SK-N-SH (cell line): ENCODE measurements at regions not wholly inside any gene's neighbourhood (a gene's known extent, or its start where the extent isn't known, plus 50 kb on each side); places are given as distances from the start of the nearest gene placed in this dataset.

ENCODE experiments used
- CTCF ChIA-PET: fragments of 300-600, 350-600 bp; formaldehyde crosslinking; extraction: SDS; loops from one replicate; lab custom pipeline; 2021; lab: Yijun Ruan, JAX
- POLR2A ChIA-PET: fragments of 350-600 bp; sonication (Branson Sonifier 250); formaldehyde crosslinking; extraction: SDS; loops from one replicate; lab custom pipeline; 2020; ENCODE audit warnings: antibody characterized with exemption, inconsistent platforms; lab: Yijun Ruan, JAX
- DNase-seq: peaks from one replicate; pipeline ENCODE4 v3.0.0; 2012
- H2AFZ ChIP-seq: fragments of 200-600 bp; sonication (generic); 2 replicates; pipeline ENCODE4 v1.8.1; 2016; ENCODE audit warnings: antibody characterized with exemption, mild to moderate bottlenecking, low read depth
- H3F3A ChIP-seq: fragments of 200-600 bp; sonication (generic); replicated peaks from 2 replicates; pipeline ENCODE3; 2016; ENCODE audit warnings: antibody characterized with exemption, mild to moderate bottlenecking; ENCODE audit not compliant: insufficient read depth
- H3K27ac ChIP-seq, 2 experiments: fragments of 200-500 bp in 1 of 2; fragments of 200-600 bp in 1 of 2; sonication (Bioruptor generic) in 1 of 2; sonication (generic), shearing (Covaris generic) in 1 of 2; 2 replicates each; pipeline versions ENCODE4 v1.5.1 to v1.6.1; 2014 to 2016; ENCODE audit warnings: low read depth in 2 of 2, inconsistent platforms in 1 of 2, low read length in 1 of 2, mild to moderate bottlenecking in 1 of 2, mixed read lengths in 1 of 2
- H3K27me3 ChIP-seq: fragments of 200-600 bp; sonication (generic), shearing (Covaris generic); 2 replicates; pipeline ENCODE4 v1.6.1; 2016; ENCODE audit warnings: mixed run types; ENCODE audit not compliant: insufficient read depth
- H3K36me3 ChIP-seq, 2 experiments: fragments of 200-500 bp in 1 of 2; fragments of 200-600 bp in 1 of 2; sonication (Bioruptor generic) in 1 of 2; sonication (generic) in 1 of 2; replicated peaks in 1 of 2; 2 replicates each; pipeline versions ENCODE3 to v1.5.1; 2014 to 2016; ENCODE audit warnings: low read length in 1 of 2, mild to moderate bottlenecking in 1 of 2; ENCODE audit not compliant: insufficient read depth in 2 of 2, control insufficient read depth in 1 of 2
- H3K4me1 ChIP-seq, 2 experiments: fragments of 200-500 bp in 1 of 2; fragments of 200-600 bp in 1 of 2; sonication (Bioruptor generic) in 1 of 2; sonication (generic), shearing (Covaris generic) in 1 of 2; 2 replicates each; pipeline versions ENCODE4 v1.5.1 to v1.6.1; 2014 to 2016; ENCODE audit warnings: low read depth in 1 of 2, low read length in 1 of 2, mixed run types in 1 of 2; ENCODE audit not compliant: insufficient read depth in 2 of 2, control insufficient read depth in 1 of 2
- H3K4me2 ChIP-seq: fragments of 200-600 bp; sonication (generic), shearing (Covaris generic); 2 replicates; pipeline ENCODE4 v1.6.1; 2017; ENCODE audit warnings: mixed run types
- H3K4me3 ChIP-seq, 2 experiments: fragments of 200-500 bp in 1 of 2; fragments of 200-600 bp in 1 of 2; sonication (Bioruptor generic) in 1 of 2; sonication (generic), shearing (Covaris generic) in 1 of 2; 2 replicates each; pipeline versions ENCODE4 v1.5.1 to v1.8.1; 2014 to 2016; ENCODE audit warnings: low read depth in 2 of 2, inconsistent platforms in 1 of 2, low read length in 1 of 2, mild to moderate bottlenecking in 1 of 2, mixed read lengths in 1 of 2, moderate library complexity in 1 of 2
- H3K79me2 ChIP-seq: fragments of 200-600 bp; sonication (generic); 2 replicates; pipeline ENCODE4 v1.8.1; 2017; ENCODE audit warnings: mild to moderate bottlenecking; ENCODE audit not compliant: insufficient read depth
- H3K9ac ChIP-seq: fragments of 200-600 bp; sonication (generic); 2 replicates; pipeline ENCODE4 v1.6.1; 2017; ENCODE audit warnings: mixed run types
- H3K9me2 ChIP-seq: fragments of 200-600 bp; sonication (generic); 2 replicates; pipeline ENCODE4 v1.6.1; 2017; ENCODE audit warnings: mixed run types
- H3K9me3 ChIP-seq: fragments of 200-600 bp; sonication (generic); 2 replicates; pipeline ENCODE4 v1.6.1; 2017; ENCODE audit warnings: mixed run types, mild to moderate bottlenecking, moderate library complexity
- H4K20me1 ChIP-seq: fragments of 200-600 bp; sonication (generic); 2 replicates; pipeline ENCODE4 v1.6.1; 2017; ENCODE audit warnings: mild to moderate bottlenecking, mixed run types; ENCODE audit not compliant: insufficient read depth
- CHD2 ChIP-seq: fragments of 150-350 bp; IDR thresholded peaks from 2 replicates; pipeline ENCODE4 v1.6.1; 2018; ENCODE audit warnings: low read length; ENCODE audit not compliant: partially characterized antibody
- FOSL2 ChIP-seq: IDR thresholded peaks from 2 replicates; pipeline ENCODE4 v1.4.0; 2012; ENCODE audit warnings: low read depth, mild to moderate bottlenecking, moderate library complexity, borderline replicate concordance
- FOXM1 ChIP-seq: IDR thresholded peaks from 2 replicates; pipeline ENCODE4 v1.4.0; 2012; ENCODE audit warnings: low read depth, mild to moderate bottlenecking
- GATA2 ChIP-seq: sonication (generic); formaldehyde crosslinking; IDR thresholded peaks from 2 replicates; pipeline ENCODE4 v1.5.0; 2020; ENCODE audit warnings: mild to moderate bottlenecking, missing genetic modification reagents
- JUND ChIP-seq: IDR thresholded peaks from 2 replicates; pipeline ENCODE4 v1.4.0; 2012
- MEF2A ChIP-seq: IDR thresholded peaks from 2 replicates; pipeline ENCODE4 v1.4.0; 2012; ENCODE audit warnings: low read depth, borderline replicate concordance
- NFIC ChIP-seq: IDR thresholded peaks from 2 replicates; pipeline ENCODE4 v1.4.0; 2012; ENCODE audit warnings: borderline replicate concordance
- NRF1 ChIP-seq: IDR thresholded peaks from 2 replicates; pipeline ENCODE4 v1.6.1; 2012; ENCODE audit warnings: low read depth, mild to moderate bottlenecking, low read length
- POLR2AphosphoS5 ChIP-seq: IDR thresholded peaks from 2 replicates; pipeline ENCODE4 v1.6.1; 2012; ENCODE audit warnings: low read depth, low read length
- RCOR1 ChIP-seq: fragments of 150-350 bp; IDR thresholded peaks from 2 replicates; pipeline ENCODE4 v1.6.1; 2017; ENCODE audit warnings: antibody characterized with exemption, low read length
- RXRA ChIP-seq: IDR thresholded peaks from 2 replicates; pipeline ENCODE4 v1.4.0; 2012; ENCODE audit warnings: low read depth, mild to moderate bottlenecking, borderline replicate concordance
- SMC3 ChIP-seq: IDR thresholded peaks from 2 replicates; pipeline ENCODE4 v1.6.1; 2012; ENCODE audit warnings: low read depth, low read length, improper control_type of control experiment
- TCF12 ChIP-seq: IDR thresholded peaks from 2 replicates; pipeline ENCODE4 v1.4.0; 2012
- WGBS: methylation state at CpG from one replicate; pipeline ENCODE4 v1.1.6; 2017; ENCODE audit warnings: low lambda C conversion rate; 5-methylcytosine and 5-hydroxymethylcytosine counted together
- TF ChIP-seq, protein P1 (sequence below): fragments of 150-350 bp; IDR thresholded peaks from 2 replicates; pipeline ENCODE4 v1.6.1; 2016; ENCODE audit warnings: mild to moderate bottlenecking, low read depth, low read length
- TF ChIP-seq, protein P2 (sequence below): IDR thresholded peaks from 2 replicates; pipeline ENCODE4 v1.4.0; 2012; ENCODE audit warnings: low read depth, borderline replicate concordance
- TF ChIP-seq, protein P3 (sequence below): fragments of 200-600 bp; sonication (generic); IDR thresholded peaks from 2 replicates; pipeline ENCODE4 v1.6.1; 2017; ENCODE audit warnings: antibody characterized with exemption, mild to moderate bottlenecking, moderate library complexity
- TF ChIP-seq, protein P4 (sequence below): fragments of 150-350 bp; IDR thresholded peaks from 2 replicates; pipeline ENCODE4 v1.6.1; 2017; ENCODE audit warnings: antibody characterized with exemption, low read length, low read depth, borderline replicate concordance
- TF ChIP-seq, protein P5 (sequence below): IDR thresholded peaks from 2 replicates; pipeline ENCODE4 v1.4.0; 2012; ENCODE audit warnings: low read depth

DNA sequence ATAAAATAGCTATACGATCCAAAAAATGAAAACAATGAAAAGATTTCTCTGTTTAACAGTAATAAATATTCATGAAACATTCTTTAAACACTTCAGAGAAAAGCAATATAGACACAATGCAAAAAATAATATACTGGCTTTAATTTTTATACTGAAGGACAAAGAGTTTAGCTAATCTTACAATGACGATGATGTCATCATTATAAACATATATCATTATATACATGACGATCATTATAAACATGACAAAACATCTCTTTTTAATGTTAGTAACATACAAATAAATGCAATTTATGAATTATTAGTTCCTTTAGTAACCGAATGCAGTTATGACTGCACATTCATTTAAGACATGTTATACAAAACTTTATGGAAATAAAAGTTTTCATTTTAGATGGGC, 1434.6 kb downstream of the PCDH18 start:
- H3K79me2 ChIP-seq, result no peaks in the 10 kb centered on the region
- 72% methylated on average over 4 of the region's 4 CpGs for WGBS
- ChIA-PET CTCF (no interaction called here), POLR2A (no interaction called here)
- H3K36me3 ChIP-seq, result no peaks in the 10 kb centered on the region
- no peak overlapping the region for H3K4me3 ChIP-seq
- H3K4me2 ChIP-seq, result no peak overlapping the region
- no peaks in the 10 kb centered on the region for H4K20me1 ChIP-seq
- no peaks in the 10 kb centered on the region for H3K9me3 ChIP-seq
- H2AFZ ChIP-seq, result no peak overlapping the region
- no peak for DNase-seq
- no peaks in the 10 kb centered on the region for H3F3A ChIP-seq
- H3K9ac ChIP-seq, result no peak overlapping the region
- TF ChIP-seq, protein P1, sequence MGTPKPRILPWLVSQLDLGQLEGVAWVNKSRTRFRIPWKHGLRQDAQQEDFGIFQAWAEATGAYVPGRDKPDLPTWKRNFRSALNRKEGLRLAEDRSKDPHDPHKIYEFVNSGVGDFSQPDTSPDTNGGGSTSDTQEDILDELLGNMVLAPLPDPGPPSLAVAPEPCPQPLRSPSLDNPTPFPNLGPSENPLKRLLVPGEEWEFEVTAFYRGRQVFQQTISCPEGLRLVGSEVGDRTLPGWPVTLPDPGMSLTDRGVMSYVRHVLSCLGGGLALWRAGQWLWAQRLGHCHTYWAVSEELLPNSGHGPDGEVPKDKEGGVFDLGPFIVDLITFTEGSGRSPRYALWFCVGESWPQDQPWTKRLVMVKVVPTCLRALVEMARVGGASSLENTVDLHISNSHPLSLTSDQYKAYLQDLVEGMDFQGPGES, result no peak
- no peak for TF ChIP-seq SMC3
- TF ChIP-seq, protein P2, sequence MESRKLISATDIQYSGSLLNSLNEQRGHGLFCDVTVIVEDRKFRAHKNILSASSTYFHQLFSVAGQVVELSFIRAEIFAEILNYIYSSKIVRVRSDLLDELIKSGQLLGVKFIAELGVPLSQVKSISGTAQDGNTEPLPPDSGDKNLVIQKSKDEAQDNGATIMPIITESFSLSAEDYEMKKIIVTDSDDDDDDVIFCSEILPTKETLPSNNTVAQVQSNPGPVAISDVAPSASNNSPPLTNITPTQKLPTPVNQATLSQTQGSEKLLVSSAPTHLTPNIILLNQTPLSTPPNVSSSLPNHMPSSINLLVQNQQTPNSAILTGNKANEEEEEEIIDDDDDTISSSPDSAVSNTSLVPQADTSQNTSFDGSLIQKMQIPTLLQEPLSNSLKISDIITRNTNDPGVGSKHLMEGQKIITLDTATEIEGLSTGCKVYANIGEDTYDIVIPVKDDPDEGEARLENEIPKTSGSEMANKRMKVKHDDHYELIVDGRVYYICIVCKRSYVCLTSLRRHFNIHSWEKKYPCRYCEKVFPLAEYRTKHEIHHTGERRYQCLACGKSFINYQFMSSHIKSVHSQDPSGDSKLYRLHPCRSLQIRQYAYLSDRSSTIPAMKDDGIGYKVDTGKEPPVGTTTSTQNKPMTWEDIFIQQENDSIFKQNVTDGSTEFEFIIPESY, result no peak
- TF ChIP-seq FOXM1, result no peak
- no peak for TF ChIP-seq POLR2AphosphoS5
- TF ChIP-seq MEF2A, result no peak
- TF ChIP-seq, protein P3, sequence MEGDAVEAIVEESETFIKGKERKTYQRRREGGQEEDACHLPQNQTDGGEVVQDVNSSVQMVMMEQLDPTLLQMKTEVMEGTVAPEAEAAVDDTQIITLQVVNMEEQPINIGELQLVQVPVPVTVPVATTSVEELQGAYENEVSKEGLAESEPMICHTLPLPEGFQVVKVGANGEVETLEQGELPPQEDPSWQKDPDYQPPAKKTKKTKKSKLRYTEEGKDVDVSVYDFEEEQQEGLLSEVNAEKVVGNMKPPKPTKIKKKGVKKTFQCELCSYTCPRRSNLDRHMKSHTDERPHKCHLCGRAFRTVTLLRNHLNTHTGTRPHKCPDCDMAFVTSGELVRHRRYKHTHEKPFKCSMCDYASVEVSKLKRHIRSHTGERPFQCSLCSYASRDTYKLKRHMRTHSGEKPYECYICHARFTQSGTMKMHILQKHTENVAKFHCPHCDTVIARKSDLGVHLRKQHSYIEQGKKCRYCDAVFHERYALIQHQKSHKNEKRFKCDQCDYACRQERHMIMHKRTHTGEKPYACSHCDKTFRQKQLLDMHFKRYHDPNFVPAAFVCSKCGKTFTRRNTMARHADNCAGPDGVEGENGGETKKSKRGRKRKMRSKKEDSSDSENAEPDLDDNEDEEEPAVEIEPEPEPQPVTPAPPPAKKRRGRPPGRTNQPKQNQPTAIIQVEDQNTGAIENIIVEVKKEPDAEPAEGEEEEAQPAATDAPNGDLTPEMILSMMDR, result no peak
- TF ChIP-seq RXRA, result no peak
- H3K27ac ChIP-seq, result no peak overlapping the region
- no peaks in the 10 kb centered on the region for H3K4me1 ChIP-seq
- H3K27me3 ChIP-seq, result no peaks in the 10 kb centered on the region
- no peaks in the 10 kb centered on the region for H3K9me2 ChIP-seq

DNA sequence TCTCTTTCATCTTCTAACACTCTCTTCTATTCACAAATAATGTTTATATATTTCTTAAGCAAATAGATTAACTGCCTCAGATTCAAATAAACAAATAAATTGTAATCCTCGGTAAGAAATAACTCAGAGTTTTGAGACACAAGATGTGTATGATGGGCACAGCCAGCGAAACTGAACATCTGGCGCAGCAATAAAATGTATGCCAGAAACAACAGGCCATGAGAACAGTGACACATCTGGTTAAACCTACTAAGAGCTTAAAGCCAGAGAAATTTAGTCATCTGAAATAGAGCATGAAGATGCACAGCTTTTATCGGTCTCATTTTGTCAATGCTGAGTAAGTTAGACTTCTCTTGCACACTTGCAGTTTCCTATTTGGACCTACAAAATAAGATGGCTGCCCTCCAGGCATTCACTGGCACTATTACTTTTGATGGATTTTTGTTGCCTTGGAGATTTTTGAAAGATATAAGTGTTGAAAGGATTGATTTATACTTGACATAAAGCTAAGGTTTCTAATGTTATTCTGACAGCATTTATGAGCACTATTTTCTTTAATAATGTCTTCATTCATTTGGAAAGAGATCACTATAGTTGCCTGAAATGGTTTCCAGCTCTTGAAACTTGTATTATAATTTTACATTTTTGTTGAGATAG, 1444.0 kb downstream of the PCDH18 start:
- Histone ChIP-seq H3K9ac (no peak overlapping the region), H4K20me1 (no peaks in the 10 kb centered on the region), H2AFZ (no peak overlapping the region), H3K27ac (no peak overlapping the region), H3K4me2 (no peak overlapping the region), H3K79me2 (no peaks in the 10 kb centered on the region), H3K9me2 (no peaks in the 10 kb centered on the region), H3K36me3 (no peaks in the 10 kb centered on the region), H3K27me3 (no peaks in the 10 kb centered on the region), H3K4me3 (no peak overlapping the region), H3F3A (no peaks in the 10 kb centered on the region), H3K4me1 (no peaks in the 10 kb centered on the region), H3K9me3 (no peaks in the 10 kb centered on the region)
- no peak for DNase-seq
- POLR2A ChIA-PET, result no interaction called here
- CTCF ChIA-PET, result no interaction called here
- WGBS, result 64% methylated on average over 4 of the region's 4 CpGs
- TF ChIP-seq TCF12 (no peak), CHD2 (no peak), NRF1 (no peak), GATA2 (CRISPR knock-in tag) (no peak), RCOR1 (no peak), FOSL2 (no peak), NFIC (no peak), JUND (no peak)
- TF ChIP-seq, protein P4, sequence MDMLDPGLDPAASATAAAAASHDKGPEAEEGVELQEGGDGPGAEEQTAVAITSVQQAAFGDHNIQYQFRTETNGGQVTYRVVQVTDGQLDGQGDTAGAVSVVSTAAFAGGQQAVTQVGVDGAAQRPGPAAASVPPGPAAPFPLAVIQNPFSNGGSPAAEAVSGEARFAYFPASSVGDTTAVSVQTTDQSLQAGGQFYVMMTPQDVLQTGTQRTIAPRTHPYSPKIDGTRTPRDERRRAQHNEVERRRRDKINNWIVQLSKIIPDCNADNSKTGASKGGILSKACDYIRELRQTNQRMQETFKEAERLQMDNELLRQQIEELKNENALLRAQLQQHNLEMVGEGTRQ, result no peak
- TF ChIP-seq, protein P3, result no peak
- TF ChIP-seq, protein P5, sequence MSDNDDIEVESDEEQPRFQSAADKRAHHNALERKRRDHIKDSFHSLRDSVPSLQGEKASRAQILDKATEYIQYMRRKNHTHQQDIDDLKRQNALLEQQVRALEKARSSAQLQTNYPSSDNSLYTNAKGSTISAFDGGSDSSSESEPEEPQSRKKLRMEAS, result no peak
